ENCODE measurements at regions not wholly inside any gene's neighbourhood (a gene's known extent, or its start where the extent isn't known, plus 50 kb on each side); places are given as distances from the start of the nearest gene placed in this dataset.

DNA sequence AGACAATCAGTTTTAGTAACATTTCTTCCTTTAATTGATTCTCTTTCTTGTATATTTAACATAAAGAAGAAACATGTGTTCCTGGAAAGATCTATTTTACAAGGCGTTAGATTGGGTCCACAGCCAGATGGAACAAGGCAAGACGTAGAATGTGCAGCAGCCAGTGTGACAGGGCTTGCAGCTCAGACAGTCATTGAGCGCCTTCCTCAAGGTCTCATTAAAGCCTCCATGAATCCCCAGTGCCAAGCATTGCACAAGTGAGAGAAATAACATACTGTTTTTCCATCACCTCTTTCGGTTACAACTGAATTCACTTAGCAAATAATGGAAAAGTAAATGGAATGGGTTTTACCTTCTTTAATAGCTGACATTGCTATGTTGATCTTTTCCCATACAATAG lies 292.5 kb downstream of the USP46 start:
- TF ChIP-seq, protein P1, sequence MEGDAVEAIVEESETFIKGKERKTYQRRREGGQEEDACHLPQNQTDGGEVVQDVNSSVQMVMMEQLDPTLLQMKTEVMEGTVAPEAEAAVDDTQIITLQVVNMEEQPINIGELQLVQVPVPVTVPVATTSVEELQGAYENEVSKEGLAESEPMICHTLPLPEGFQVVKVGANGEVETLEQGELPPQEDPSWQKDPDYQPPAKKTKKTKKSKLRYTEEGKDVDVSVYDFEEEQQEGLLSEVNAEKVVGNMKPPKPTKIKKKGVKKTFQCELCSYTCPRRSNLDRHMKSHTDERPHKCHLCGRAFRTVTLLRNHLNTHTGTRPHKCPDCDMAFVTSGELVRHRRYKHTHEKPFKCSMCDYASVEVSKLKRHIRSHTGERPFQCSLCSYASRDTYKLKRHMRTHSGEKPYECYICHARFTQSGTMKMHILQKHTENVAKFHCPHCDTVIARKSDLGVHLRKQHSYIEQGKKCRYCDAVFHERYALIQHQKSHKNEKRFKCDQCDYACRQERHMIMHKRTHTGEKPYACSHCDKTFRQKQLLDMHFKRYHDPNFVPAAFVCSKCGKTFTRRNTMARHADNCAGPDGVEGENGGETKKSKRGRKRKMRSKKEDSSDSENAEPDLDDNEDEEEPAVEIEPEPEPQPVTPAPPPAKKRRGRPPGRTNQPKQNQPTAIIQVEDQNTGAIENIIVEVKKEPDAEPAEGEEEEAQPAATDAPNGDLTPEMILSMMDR (IDR thresholded peaks at IDR 0.05) = no peak
- TF ChIP-seq EP300 (IDR thresholded peaks at IDR 0.05) = no peak
- TF ChIP-seq POLR2A (IDR thresholded peaks at IDR 0.05) = no peak
